ENCODE measurements at regions not wholly inside any gene's neighbourhood (a gene's known extent, or its start where the extent isn't known, plus 50 kb on each side); places are given as distances from the start of the nearest gene placed in this dataset.

GRCh38 chr3:107953722-107954121 is 137.1 kb downstream of the CD47 start:
- Mint-ChIP-seq H3K36me3 (ENCODE audit: insufficient read depth in 1 of 3, low read depth in 3 of 3) (no peaks in the 10 kb centered on the region), H3K27me3 (ENCODE audit: low read depth) (no peaks in the 10 kb centered on the region), H3K9me3 (no peaks in the 10 kb centered on the region), H3K4me1 (peaks cover 10 to 11% of the 10 kb centered on the region in 2 experiments), H3K4me3 (no peak overlapping the region), H3K27ac (no peak overlapping the region)
- H4K5ac ChIP-seq (ENCODE audit: insufficient read length, low read depth, low read length) = no peak overlapping the region
- no peak overlapping the region for H2BK15ac ChIP-seq (ENCODE audit: low read depth, low read length)
- H3K9me3 ChIP-seq (ENCODE audit: control insufficient read depth, low read depth, low read length) = no peaks in the 10 kb centered on the region
- no peaks in the 10 kb centered on the region for H3K4me1 ChIP-seq (ENCODE audit: insufficient read depth, low read length)
- WGBS (ENCODE audit: extremely low coverage, insufficient read length, low lambda C conversion rate) = no CpG with 5 or more reads among the region's 3 CpGs
- no peak for TF ChIP-seq CTCF (conservative IDR thresholded peaks at IDR 0.05)
- H3K23ac ChIP-seq (ENCODE audit: insufficient read length, low read depth, low read length) = no peak overlapping the region
- no peak overlapping the region for H3K4ac ChIP-seq (ENCODE audit: low read depth, low read length)
- no peaks in the 10 kb centered on the region for H3K27me3 ChIP-seq (ENCODE audit: insufficient read depth, low read length)
- no peak overlapping the region for H2BK12ac ChIP-seq (ENCODE audit: insufficient read length, low read depth, low read length)
- no peak overlapping the region for H3K9ac ChIP-seq (ENCODE audit: extremely low read depth, insufficient read length, low read length)
- no peaks in the 10 kb centered on the region for H3K23me2 ChIP-seq (ENCODE audit: insufficient read length, low read depth, low read length, poor library complexity, severe bottlenecking)
- H3K4me2 ChIP-seq (ENCODE audit: insufficient read depth, insufficient read length, low read length) = no peak overlapping the region
- H4K91ac ChIP-seq (ENCODE audit: insufficient read length, low read depth, low read length) = no peak overlapping the region
- no peak overlapping the region for H2BK120ac ChIP-seq (ENCODE audit: low read depth, low read length, poor library complexity, severe bottlenecking)
- no peaks in the 10 kb centered on the region for H4K20me1 ChIP-seq (ENCODE audit: control insufficient read depth, insufficient read depth, insufficient read length)
- H3K79me2 ChIP-seq (ENCODE audit: insufficient read depth, low read length) = no peaks in the 10 kb centered on the region
- H3T11ph ChIP-seq (ENCODE audit: low read length) = no peak overlapping the region
- DNase-seq = no peak
- no peak overlapping the region for H4K8ac ChIP-seq (replicated peaks; ENCODE audit: insufficient read length, low read depth, low read length)
- H2BK20ac ChIP-seq (ENCODE audit: low read depth, low read length, poor library complexity, severe bottlenecking) = no peak overlapping the region
- H2AFZ ChIP-seq (ENCODE audit: low read length) = no peak overlapping the region
- H3K14ac ChIP-seq (ENCODE audit: insufficient read depth, low read length) = no peak overlapping the region
- H3K79me1 ChIP-seq (ENCODE audit: insufficient read depth, low read depth, low read length, poor library complexity, severe bottlenecking) = no peaks in the 10 kb centered on the region
- no peak overlapping the region for H3K56ac ChIP-seq (ENCODE audit: insufficient read length, low read depth, low read length)
- H3K27ac ChIP-seq (ENCODE audit: insufficient read length, low read depth, low read length) = no peak overlapping the region
- H2AK5ac ChIP-seq (ENCODE audit: insufficient read length, low read length) = no peak overlapping the region
- H2BK5ac ChIP-seq (ENCODE audit: insufficient read length, low read length) = no peak overlapping the region
- no peak overlapping the region for H3K18ac ChIP-seq (ENCODE audit: insufficient read length, low read depth, low read length)

Data from H9 (cell line).